BJ (cell line): ENCODE measurements at regions not wholly inside any gene's neighbourhood (a gene's known extent, or its start where the extent isn't known, plus 50 kb on each side); places are given as distances from the start of the nearest gene placed in this dataset.

Experiments used
- CTCF ChIA-PET: fragments of 350-600 bp; formaldehyde crosslinking; extraction: SDS; loops from one replicate; lab custom pipeline; 2021; ENCODE audit warnings: antibody characterized with exemption, inconsistent platforms; lab: Yijun Ruan, JAX
- POLR2A ChIA-PET: fragments of 300-600 bp; sonication (Branson Sonifier 250); formaldehyde crosslinking; extraction: SDS; loops from one replicate; lab custom pipeline; 2021; ENCODE audit warnings: antibody characterized with exemption; lab: Charles Lee
- DNase-seq: peaks from one replicate; pipeline ENCODE4 v3.0.0-alpha.2; 2011; ENCODE audit warnings: low read depth
- H3K27me3 ChIP-seq: 2 replicates; pipeline ENCODE4 v1.6.0; 2011; ENCODE audit warnings: low read length; ENCODE audit not compliant: control insufficient read depth, insufficient read depth
- H3K36me3 ChIP-seq: 2 replicates; pipeline ENCODE4 v1.5.1; 2011; ENCODE audit warnings: low read length; ENCODE audit not compliant: control insufficient read depth, insufficient read depth
- H3K4me3 ChIP-seq: 2 replicates; pipeline ENCODE4 v1.5.1; 2011; ENCODE audit warnings: low read depth, mild to moderate bottlenecking, control low read depth, low read length
- TF ChIP-seq, protein P1 (sequence below): IDR thresholded peaks from 2 replicates; pipeline ENCODE4 v1.5.1; 2011; ENCODE audit warnings: low read depth, mild to moderate bottlenecking, control low read depth, inconsistent platforms, low read length, moderate library complexity; ENCODE audit not compliant: insufficient read depth

DNA sequence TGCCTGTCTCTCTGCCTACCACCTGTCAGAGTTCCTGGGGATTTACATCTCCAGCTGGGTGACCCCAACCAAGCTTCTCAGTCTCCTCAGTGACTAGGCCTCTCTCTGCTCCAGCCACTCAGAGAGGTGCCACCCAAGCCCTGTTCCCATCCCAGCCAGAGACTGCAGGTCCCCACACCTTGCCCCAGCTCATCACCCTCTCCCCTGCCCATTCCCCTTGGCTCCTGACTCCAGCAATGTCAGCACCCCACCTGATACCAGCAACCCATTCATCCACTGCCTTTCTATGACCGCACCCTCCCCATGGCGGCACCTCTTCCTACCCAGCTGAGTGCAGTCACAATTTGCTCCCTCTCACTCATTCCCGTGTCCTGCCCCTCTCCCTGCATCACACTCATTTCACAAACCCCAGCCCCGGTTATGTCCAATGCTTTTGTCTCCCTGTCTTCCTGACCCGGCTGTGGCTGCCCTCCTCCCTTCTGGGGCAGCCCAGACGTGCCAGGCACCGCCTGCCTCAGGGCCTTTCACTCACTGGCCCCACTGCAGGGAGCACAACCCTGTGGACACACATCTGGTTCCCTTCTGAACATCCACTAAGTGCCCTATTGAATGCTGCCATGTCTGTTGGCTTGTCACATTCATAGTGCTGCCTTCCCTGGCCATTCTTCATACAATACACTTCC, 494.8 kb upstream of the HS6ST1 start:
- Histone ChIP-seq H3K4me3 (no peak overlapping the region), H3K27me3 (no peaks in the 10 kb centered on the region), H3K36me3 (no peaks in the 10 kb centered on the region)
- ChIA-PET POLR2A (no interaction called here), CTCF (no interaction called here)
- DNase-seq = no peak
- TF ChIP-seq, protein P1, sequence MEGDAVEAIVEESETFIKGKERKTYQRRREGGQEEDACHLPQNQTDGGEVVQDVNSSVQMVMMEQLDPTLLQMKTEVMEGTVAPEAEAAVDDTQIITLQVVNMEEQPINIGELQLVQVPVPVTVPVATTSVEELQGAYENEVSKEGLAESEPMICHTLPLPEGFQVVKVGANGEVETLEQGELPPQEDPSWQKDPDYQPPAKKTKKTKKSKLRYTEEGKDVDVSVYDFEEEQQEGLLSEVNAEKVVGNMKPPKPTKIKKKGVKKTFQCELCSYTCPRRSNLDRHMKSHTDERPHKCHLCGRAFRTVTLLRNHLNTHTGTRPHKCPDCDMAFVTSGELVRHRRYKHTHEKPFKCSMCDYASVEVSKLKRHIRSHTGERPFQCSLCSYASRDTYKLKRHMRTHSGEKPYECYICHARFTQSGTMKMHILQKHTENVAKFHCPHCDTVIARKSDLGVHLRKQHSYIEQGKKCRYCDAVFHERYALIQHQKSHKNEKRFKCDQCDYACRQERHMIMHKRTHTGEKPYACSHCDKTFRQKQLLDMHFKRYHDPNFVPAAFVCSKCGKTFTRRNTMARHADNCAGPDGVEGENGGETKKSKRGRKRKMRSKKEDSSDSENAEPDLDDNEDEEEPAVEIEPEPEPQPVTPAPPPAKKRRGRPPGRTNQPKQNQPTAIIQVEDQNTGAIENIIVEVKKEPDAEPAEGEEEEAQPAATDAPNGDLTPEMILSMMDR = no peak

DNA sequence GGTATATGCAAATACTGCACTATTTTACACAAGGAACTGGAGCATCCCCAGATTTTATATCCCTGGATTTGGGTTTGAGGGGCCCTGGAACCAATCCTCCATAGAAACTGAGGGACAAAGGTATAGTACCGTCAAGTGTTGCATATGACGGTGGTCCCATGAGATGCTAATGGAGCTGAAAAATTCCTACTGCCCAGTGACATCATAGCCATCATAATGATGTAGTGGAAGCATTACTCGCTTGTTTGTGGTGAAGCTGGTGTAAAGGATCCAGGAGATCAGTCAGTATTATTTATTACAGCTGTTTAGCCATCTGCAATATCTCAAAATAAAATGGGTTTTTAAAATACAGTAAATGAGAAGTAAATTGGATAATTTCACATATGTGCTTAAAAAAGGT, 496.6 kb upstream of the HS6ST1 start:
- CTCF ChIA-PET = no interaction called here
- Histone ChIP-seq H3K27me3 (no peaks in the 10 kb centered on the region), H3K4me3 (no peak overlapping the region), H3K36me3 (no peaks in the 10 kb centered on the region)
- DNase-seq = no peak
- POLR2A ChIA-PET = no interaction called here
- TF ChIP-seq, protein P1 = no peak

DNA sequence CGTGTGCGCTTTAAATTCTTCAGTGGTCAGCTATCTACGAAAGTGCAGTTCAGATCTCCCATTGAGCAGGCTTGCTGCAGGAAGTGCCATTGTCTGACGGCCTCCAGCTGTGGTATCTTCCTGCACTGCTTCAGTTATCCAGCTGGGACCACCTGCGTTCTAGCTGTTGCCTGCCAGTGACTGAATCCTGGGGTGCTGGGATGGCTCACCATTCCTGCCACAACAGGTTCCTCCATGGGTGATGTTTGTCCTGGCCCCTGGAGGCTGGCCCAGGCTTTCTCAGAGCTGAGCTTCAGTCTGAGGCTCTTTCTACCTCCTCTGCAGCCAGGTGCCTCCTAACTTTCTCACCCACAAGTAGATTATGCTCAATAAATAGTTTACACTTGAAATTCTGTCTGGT, 498.5 kb upstream of the HS6ST1 start:
- Histone ChIP-seq H3K36me3 (no peaks in the 10 kb centered on the region), H3K4me3 (no peak overlapping the region), H3K27me3 (no peaks in the 10 kb centered on the region)
- no peak for DNase-seq
- CTCF ChIA-PET = no interaction called here
- POLR2A ChIA-PET = no interaction called here
- TF ChIP-seq, protein P1 = no peak

DNA sequence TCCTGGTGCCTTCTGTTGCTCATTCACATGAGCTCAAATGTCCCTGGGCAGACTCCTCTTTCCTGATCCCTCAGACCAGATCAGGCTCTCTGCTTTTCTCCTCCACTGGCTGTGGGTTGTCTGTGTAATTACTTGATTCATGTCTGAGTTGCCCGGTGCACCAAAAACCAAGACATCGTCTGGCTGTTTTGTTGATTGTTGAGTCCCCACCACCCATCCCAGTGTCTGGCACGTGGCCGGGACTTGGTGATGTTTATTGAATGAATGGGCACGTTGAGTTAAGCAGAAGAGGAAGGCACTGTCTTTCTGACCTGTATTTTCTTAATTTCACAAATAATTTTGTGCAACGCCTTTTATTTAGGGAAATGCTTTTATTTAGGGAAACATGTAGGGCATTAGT, 499.1 kb upstream of the HS6ST1 start:
- H3K27me3 ChIP-seq = no peaks in the 10 kb centered on the region
- POLR2A ChIA-PET = no interaction called here
- no peak for DNase-seq
- TF ChIP-seq, protein P1 = no peak
- no peaks in the 10 kb centered on the region for H3K36me3 ChIP-seq
- H3K4me3 ChIP-seq = no peak overlapping the region
- CTCF ChIA-PET = no interaction called here

DNA sequence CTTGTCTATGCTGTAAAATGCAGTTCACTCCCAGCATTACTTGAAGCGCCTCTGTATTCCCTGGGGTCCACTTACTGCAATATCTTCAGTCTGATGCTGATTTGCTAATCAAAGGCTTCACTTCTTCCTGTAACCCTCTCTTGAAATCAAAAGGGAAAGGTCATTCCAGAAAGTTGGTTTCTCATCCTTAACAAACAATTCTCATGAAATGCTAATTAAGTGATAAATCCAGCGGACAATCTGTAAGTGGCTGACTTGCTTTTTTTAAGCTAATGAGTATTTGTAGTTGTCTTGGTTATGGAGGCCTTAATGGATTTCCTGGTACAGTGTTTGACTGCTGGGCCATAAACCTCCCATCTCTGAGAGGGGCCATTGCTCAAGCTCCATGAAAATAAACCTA, 499.6 kb upstream of the HS6ST1 start:
- TF ChIP-seq, protein P1 = no peak
- ChIA-PET CTCF (no interaction called here), POLR2A (no interaction called here)
- H3K36me3 ChIP-seq = no peaks in the 10 kb centered on the region
- no peak overlapping the region for H3K4me3 ChIP-seq
- H3K27me3 ChIP-seq = no peaks in the 10 kb centered on the region
- no peak for DNase-seq
